ENCODE measurements at regions not wholly inside any gene's neighbourhood (a gene's known extent, or its start where the extent isn't known, plus 50 kb on each side); places are given as distances from the start of the nearest gene placed in this dataset.

- TF ChIP-seq CTCF (IDR thresholded peaks at IDR 0.05; ENCODE audit: poor library complexity) (no peak), EZH2phosphoT487 (IDR thresholded peaks at IDR 0.05; ENCODE audit: low read depth, severe bottlenecking, unreplicated experiment) (no peak)
These were observed 163.5 kb downstream of the PTH2R start for GRCh38 chr2:208570066-208570465.
